ENCODE measurements at regions not wholly inside any gene's neighbourhood (a gene's known extent, or its start where the extent isn't known, plus 50 kb on each side); places are given as distances from the start of the nearest gene placed in this dataset.

DNA sequence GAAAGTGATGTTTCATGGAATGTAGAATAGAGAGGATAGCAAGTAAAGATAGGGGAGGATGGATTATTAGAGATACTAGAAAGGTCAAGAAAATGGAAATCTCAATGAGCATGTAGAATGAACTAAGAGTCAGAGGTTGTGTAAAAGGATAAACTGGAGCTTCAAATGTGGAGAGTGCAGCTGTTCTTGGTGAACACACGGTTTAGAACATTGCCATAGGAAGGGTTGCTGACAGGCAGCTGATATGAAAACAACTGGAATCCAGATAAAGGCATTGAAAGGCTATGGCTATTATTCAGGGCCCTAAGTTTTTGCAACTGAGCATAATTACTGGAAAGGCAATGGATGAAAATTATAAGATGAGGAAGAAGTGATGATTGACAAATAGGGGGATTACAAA lies 239.6 kb upstream of the VEGFC start:
- TF ChIP-seq, protein P1, sequence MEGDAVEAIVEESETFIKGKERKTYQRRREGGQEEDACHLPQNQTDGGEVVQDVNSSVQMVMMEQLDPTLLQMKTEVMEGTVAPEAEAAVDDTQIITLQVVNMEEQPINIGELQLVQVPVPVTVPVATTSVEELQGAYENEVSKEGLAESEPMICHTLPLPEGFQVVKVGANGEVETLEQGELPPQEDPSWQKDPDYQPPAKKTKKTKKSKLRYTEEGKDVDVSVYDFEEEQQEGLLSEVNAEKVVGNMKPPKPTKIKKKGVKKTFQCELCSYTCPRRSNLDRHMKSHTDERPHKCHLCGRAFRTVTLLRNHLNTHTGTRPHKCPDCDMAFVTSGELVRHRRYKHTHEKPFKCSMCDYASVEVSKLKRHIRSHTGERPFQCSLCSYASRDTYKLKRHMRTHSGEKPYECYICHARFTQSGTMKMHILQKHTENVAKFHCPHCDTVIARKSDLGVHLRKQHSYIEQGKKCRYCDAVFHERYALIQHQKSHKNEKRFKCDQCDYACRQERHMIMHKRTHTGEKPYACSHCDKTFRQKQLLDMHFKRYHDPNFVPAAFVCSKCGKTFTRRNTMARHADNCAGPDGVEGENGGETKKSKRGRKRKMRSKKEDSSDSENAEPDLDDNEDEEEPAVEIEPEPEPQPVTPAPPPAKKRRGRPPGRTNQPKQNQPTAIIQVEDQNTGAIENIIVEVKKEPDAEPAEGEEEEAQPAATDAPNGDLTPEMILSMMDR (IDR thresholded peaks at IDR 0.05): no peak
- no peaks in the 10 kb centered on the region for H3K4me1 ChIP-seq (ENCODE audit: low read depth)
- no peaks in the 10 kb centered on the region for H3K36me3 ChIP-seq (ENCODE audit: low read depth)
- ATAC-seq (no peak), DNase-seq (no peak)
- no peaks in the 10 kb centered on the region for H3K9me3 ChIP-seq
- no peak overlapping the region for H3K4me3 ChIP-seq
- intact Hi-C loops (cut with DNase I, micrococcal nuclease): no loop called here

DNA sequence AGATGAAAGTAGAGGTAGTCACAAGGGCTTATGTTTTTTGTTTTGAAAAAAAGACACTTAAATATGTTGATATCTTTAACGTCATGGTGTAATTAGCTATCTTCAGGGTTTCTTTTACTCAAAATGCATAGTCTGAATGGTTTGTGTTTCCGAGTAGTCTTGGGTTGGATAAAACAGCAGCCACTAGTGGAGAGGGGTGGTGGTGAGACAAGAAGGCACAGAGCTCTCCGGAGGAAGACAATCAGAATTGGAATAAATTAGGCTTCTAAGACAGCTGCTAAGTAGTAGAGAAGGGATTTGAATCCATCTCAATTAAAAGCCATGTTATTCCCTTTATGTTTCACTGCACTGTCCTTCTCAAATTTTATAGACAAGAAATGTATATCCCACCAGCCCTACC lies 240.4 kb upstream of the VEGFC start:
- TF ChIP-seq, protein P1 (IDR thresholded peaks at IDR 0.05): no peak
- H3K4me1 ChIP-seq (ENCODE audit: low read depth): no peaks in the 10 kb centered on the region
- H3K4me3 ChIP-seq: no peak overlapping the region
- H3K9me3 ChIP-seq: no peaks in the 10 kb centered on the region
- no peaks in the 10 kb centered on the region for H3K36me3 ChIP-seq (ENCODE audit: low read depth)
- DNase-seq: no peak
- intact Hi-C loops (cut with DNase I, micrococcal nuclease): no loop called here
- no peak for ATAC-seq

DNA sequence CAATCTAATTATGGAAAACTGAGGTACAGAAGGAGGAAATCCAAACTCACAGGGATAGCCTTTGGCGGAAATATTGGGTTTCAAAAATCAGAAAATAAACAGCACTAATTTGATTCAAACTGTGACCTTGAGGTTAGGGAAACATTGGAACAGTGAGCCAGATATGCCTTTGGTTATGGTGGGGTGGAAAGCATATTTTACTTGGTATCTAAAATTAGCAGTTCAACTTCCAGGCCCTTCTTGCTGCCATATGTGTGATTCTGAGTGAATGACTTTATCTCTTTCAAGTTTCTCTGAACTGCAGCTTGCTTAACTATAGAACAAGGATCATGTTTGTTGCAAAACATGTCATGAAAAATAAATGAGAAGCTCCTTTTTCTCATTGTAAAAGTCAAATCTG lies 240.9 kb upstream of the VEGFC start:
- intact Hi-C loops (cut with DNase I, micrococcal nuclease): no loop called here
- Histone ChIP-seq H3K36me3 (ENCODE audit: low read depth) (no peaks in the 10 kb centered on the region), H3K9me3 (no peaks in the 10 kb centered on the region), H3K4me3 (no peak overlapping the region), H3K4me1 (ENCODE audit: low read depth) (no peaks in the 10 kb centered on the region)
- ATAC-seq: no peak
- no peak for DNase-seq
- TF ChIP-seq, protein P1 (IDR thresholded peaks at IDR 0.05): no peak

DNA sequence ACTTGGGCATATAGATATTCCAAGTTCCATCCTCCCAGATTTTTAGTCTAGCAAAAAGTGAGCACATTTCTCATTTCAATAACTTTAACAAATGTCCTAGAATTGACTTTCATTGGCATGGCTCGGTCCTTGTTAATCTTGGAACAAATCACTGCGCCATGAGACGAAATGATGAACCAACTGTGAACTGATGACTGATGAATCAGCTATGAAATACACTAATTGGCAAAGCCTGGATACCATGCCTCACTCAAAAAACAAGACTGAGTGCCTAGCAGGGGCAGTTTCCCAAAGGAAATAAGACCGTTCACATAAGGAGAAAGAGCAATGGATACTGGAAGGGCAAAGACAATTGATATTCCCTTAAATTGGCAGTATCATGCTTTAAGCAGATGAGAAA lies 248.6 kb upstream of the VEGFC start:
- ATAC-seq (no peak), DNase-seq (no peak)
- Histone ChIP-seq H3K36me3 (ENCODE audit: low read depth) (no peaks in the 10 kb centered on the region), H3K4me1 (ENCODE audit: low read depth) (no peaks in the 10 kb centered on the region), H3K9me3 (no peaks in the 10 kb centered on the region), H3K4me3 (no peak overlapping the region)
- TF ChIP-seq, protein P1 (IDR thresholded peaks at IDR 0.05): no peak
- intact Hi-C loops (cut with DNase I, micrococcal nuclease): loop anchor here (10.0 kb wide), 1 partner anchor 667 kb away; no protein-coding TSS in a partner anchor

DNA sequence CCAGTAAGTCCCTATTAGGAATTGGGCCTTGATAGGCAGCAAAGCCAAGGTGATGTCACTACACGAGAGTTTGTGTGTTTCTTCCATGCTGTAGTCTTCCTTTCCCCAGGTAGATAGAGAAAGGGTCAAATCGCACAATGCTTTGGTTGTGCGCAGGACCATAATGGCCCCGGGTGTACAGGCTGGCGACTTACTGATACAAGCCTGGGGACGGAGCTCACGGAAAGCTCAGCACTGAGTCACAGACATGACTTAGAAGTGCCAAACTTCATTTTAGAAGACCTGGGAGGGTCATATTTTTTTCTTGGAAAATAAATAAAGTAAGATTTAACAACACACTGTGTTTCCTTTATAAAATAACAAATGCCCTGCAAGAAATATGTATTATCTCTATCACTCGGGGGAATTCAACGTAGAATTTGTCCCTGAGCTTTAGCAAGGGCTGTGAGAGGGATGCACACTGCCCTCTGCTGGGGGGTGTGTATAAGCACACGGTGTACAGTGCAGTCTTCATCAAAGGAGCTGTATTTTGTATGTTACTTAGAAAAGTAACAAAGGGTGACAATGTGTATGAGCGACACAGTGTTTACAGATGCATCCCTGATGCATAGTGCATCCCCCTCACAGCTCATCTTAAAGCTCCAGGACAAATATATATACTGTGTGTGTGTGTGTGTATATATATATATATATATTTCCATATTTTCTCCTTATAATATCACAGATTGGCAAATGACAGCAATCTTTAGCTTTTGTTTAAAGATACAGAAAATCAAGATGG lies 254.5 kb upstream of the VEGFC start:
- ATAC-seq (peak; percentile 77), DNase-seq (peak in 2 of 3 donors; percentile 20 to 48)
- H3K4me3 ChIP-seq: no peak overlapping the region
- intact Hi-C loops (cut with DNase I, micrococcal nuclease): loop anchor here (10.0 kb wide), 1 partner anchor 672 kb away; no protein-coding TSS in a partner anchor
- TF ChIP-seq, protein P1 (IDR thresholded peaks at IDR 0.05): peak; percentile 51
- no peaks in the 10 kb centered on the region for H3K9me3 ChIP-seq
- H3K4me1 ChIP-seq (ENCODE audit: low read depth): no peaks in the 10 kb centered on the region
- no peaks in the 10 kb centered on the region for H3K36me3 ChIP-seq (ENCODE audit: low read depth)

Data from mucosa of descending colon (tissue), 3 donors.